ENCODE measurements at regions not wholly inside any gene's neighbourhood (a gene's known extent, or its start where the extent isn't known, plus 50 kb on each side); places are given as distances from the start of the nearest gene placed in this dataset.

DNA sequence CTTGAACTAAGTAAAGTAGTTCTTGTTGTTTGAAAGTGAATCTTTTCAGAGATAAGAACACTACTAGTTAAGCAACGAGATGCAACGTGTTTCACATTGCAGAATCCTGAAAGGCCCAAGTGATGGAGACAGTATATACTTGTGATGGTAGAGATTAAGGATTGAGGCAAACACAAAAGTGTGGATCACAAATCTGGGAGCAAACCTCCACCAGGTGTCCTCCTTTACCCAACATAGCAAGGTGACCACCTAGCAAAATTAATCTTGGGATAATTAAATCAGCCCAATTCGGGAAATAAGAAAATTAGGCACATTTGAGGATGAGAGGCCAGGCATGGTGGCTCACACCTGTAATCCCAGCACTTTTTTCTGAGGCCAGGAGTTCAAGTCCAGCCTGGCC lies 563.9 kb downstream of the DACH1 start:
- TF ChIP-seq, protein P1, sequence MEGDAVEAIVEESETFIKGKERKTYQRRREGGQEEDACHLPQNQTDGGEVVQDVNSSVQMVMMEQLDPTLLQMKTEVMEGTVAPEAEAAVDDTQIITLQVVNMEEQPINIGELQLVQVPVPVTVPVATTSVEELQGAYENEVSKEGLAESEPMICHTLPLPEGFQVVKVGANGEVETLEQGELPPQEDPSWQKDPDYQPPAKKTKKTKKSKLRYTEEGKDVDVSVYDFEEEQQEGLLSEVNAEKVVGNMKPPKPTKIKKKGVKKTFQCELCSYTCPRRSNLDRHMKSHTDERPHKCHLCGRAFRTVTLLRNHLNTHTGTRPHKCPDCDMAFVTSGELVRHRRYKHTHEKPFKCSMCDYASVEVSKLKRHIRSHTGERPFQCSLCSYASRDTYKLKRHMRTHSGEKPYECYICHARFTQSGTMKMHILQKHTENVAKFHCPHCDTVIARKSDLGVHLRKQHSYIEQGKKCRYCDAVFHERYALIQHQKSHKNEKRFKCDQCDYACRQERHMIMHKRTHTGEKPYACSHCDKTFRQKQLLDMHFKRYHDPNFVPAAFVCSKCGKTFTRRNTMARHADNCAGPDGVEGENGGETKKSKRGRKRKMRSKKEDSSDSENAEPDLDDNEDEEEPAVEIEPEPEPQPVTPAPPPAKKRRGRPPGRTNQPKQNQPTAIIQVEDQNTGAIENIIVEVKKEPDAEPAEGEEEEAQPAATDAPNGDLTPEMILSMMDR (tag by site-specific recombination; IDR thresholded peaks at IDR 0.05) = no peak
- TF ChIP-seq ZBTB21 (tag by site-specific recombination; IDR thresholded peaks at IDR 0.05) (no peak), BCL11B (tag by site-specific recombination; IDR thresholded peaks at IDR 0.05; ENCODE audit: low read depth) (no peak), SETDB1 (IDR thresholded peaks at IDR 0.05; ENCODE audit: insufficient read length, low read length) (no peak), ZNF837 (tag by site-specific recombination; IDR thresholded peaks at IDR 0.05) (no peak)
- TF ChIP-seq, protein P2, sequence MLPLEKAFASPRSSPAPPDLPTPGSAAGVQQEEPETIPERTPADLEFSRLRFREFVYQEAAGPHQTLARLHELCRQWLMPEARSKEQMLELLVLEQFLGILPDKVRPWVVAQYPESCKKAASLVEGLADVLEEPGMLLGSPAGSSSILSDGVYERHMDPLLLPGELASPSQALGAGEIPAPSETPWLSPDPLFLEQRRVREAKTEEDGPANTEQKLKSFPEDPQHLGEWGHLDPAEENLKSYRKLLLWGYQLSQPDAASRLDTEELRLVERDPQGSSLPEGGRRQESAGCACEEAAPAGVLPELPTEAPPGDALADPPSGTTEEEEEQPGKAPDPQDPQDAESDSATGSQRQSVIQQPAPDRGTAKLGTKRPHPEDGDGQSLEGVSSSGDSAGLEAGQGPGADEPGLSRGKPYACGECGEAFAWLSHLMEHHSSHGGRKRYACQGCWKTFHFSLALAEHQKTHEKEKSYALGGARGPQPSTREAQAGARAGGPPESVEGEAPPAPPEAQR (tag by site-specific recombination; IDR thresholded peaks at IDR 0.05) = no peak
- TF ChIP-seq, protein P3, sequence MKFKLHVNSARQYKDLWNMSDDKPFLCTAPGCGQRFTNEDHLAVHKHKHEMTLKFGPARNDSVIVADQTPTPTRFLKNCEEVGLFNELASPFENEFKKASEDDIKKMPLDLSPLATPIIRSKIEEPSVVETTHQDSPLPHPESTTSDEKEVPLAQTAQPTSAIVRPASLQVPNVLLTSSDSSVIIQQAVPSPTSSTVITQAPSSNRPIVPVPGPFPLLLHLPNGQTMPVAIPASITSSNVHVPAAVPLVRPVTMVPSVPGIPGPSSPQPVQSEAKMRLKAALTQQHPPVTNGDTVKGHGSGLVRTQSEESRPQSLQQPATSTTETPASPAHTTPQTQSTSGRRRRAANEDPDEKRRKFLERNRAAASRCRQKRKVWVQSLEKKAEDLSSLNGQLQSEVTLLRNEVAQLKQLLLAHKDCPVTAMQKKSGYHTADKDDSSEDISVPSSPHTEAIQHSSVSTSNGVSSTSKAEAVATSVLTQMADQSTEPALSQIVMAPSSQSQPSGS (tag by site-specific recombination; IDR thresholded peaks at IDR 0.05; ENCODE audit: low read depth) = no peak
- TF ChIP-seq, protein P4, sequence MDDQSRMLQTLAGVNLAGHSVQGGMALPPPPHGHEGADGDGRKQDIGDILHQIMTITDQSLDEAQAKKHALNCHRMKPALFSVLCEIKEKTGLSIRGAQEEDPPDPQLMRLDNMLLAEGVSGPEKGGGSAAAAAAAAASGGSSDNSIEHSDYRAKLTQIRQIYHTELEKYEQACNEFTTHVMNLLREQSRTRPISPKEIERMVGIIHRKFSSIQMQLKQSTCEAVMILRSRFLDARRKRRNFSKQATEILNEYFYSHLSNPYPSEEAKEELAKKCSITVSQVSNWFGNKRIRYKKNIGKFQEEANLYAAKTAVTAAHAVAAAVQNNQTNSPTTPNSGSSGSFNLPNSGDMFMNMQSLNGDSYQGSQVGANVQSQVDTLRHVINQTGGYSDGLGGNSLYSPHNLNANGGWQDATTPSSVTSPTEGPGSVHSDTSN (CRISPR knock-in tag; IDR thresholded peaks at IDR 0.05) = no peak

Data from HEK293 (cell line).